Glomerular endothelial cell (primary cell): ENCODE measurements at regions not wholly inside any gene's neighbourhood (a gene's known extent, or its start where the extent isn't known, plus 50 kb on each side); places are given as distances from the start of the nearest gene placed in this dataset.
"Not testable (repeated sequence)": the region's sequence is repeated elsewhere in the genome, so short reads cannot be mapped to it uniquely, and the experiment has no call there.

Experiments used
- DNase-seq: peaks from one replicate; pipeline ENCODE4 v3.0.0-alpha.2; 2011; ENCODE audit warnings: low read depth, low spot score; ENCODE audit errors: extremely low read depth

GRCh38 chr5:93235761-93236160 lies 345.3 kb downstream of the NR2F1-AS1 start:
- DNase-seq = no peak

GRCh38 chr5:93226202-93226735 lies 354.8 kb downstream of the NR2F1-AS1 start:
- DNase-seq = no peak

DNA sequence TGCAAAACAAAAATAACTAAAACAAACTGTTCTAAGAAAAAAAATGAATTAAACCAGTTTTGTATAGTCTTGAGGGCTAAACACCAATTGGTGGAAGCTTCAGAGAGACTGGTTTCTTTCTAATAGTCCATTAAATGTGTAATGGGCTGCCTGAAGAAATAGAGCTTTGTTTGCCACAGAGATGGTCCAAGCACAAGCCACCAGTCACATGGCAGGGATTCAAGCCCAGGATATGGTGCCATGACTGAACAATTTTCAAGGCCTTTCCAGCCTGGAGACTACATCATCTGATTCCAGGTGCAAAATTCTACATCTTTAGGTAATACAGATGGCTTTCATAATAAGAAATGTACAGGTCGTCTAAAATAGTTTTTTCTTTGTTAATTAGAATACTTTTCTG lies 355.3 kb downstream of the NR2F1-AS1 start:
- no peak for DNase-seq

- DNase-seq = no peak
Measured at GRCh38 chr5:93224624-93225023, 356.4 kb downstream of the NR2F1-AS1 start.

DNA sequence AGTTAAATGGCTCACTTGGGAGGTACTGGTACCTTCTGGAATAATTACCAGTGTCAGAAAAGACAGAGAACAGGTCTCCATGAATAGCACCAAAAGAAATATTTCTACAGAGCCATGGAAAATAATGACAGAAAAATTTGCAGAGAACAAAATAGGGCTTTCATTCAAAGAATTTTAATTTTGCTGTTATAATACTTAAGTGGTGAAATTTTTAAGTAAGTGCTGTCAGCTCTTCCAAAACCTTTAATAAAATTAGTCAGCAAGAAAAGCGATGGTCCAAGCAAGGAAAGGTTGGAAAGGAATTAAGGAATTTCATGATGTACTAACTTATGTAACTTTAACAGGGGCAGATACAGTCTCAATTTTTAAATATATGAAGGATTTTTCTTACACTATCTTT lies 359.2 kb downstream of the NR2F1-AS1 start:
- no peak for DNase-seq

DNA sequence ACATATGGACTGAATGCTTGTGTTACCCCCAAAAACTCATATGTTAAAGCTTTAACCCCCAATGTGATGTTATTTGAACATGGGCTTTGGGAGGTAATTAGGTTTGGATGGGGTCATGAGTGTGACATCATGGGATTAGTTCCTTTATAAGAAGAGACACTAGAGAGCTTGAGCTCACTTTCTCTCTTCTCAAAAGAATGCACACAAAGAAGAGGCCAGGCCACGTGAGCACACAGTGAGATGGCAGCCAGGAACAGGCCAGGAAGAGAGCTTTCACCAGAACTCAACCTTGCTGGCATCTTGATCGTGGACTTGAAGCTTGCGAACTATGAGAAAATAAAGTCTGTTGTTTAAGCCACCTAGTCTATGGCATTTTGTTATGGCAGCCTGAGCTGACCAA lies 360.6 kb downstream of the NR2F1-AS1 start:
- no peak for DNase-seq

GRCh38 chr5:93219641-93220145 lies 361.3 kb downstream of the NR2F1-AS1 start:
- no peak for DNase-seq

GRCh38 chr5:93213111-93213794 lies 367.8 kb downstream of the NR2F1-AS1 start:
- not testable (repeated sequence) for DNase-seq

DNA sequence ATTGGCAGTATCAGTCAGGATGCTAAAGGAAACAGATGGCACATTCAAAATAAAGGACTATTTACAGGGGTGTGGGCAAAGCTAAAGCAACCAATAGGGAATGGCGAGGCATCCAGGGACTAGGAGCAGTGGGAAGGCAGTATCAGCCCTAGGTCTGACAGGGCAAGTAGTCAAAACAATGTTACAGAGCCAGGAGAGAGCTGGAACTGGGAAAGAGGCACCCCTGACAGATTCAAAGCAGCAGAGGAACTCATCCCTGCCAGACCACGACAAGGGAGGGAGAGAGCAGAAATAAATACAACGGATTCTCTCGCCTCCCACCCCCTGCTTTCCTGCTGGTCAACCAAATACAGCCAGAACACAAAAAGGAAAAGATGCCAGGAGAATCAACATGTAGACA lies 371.5 kb downstream of the NR2F1-AS1 start:
- no peak for DNase-seq

DNA sequence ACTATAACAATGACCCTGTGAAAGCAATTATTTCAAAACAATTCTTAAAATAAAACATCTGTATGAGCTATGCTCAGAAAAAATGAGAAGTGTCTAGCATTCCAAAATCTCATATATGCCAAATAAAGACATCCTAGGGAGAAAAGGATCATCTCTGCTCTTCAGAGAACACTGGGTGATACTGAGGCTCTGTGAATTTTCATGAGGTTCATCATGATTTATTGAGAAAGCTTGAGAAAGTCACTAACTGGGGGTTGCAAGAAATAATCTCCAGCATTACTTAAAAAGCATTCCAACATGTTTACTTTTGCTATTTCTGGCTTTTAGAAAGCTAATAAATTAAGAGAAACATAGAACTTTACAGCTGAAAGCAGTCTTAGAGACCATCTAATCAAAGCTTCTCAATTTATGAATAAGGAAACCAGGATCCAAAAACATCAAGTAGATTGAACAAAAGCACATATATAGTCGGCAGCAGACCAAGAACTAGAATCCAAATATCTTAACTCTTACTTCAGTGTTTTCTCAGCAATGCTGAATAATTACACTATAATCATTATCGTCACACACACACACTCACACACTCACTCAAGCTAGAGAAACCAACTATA lies 372.8 kb downstream of the NR2F1-AS1 start:
- no peak for DNase-seq

GRCh38 chr5:93206203-93206602 lies 374.8 kb downstream of the NR2F1-AS1 start:
- no peak for DNase-seq

GRCh38 chr5:93201061-93201460 lies 380.0 kb downstream of the NR2F1-AS1 start:
- DNase-seq = no peak

DNA sequence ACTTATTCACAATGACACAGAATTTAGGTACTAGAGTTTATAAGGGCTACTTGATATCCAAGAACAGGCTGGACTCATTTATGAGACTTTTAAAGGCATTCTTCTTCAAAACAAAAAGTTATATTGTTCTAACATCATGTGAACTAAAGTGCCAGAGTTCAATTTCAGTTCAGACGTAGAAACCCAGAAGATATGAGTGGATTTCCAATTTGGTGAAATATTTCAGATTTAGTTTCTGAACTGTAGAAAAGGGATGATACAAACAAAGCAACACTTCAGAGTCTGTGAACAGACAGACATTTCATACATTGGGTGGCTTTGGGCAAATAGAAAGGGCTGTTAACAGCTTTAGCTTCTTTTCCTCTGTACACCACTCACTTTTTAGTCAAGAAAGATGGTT lies 384.0 kb downstream of the NR2F1-AS1 start:
- DNase-seq = no peak

- DNase-seq = no peak
Measured at GRCh38 chr5:93193431-93194347, 387.3 kb downstream of the NR2F1-AS1 start.

- no peak for DNase-seq
Measured at GRCh38 chr5:93192683-93193082, 388.3 kb downstream of the NR2F1-AS1 start.

GRCh38 chr5:93192087-93192486 lies 388.9 kb downstream of the NR2F1-AS1 start:
- peak; percentile 20 for DNase-seq

GRCh38 chr5:93191035-93191817 lies 389.8 kb downstream of the NR2F1-AS1 start:
- DNase-seq = no peak

- peak; percentile 20 for DNase-seq
Measured at GRCh38 chr5:93189707-93190120, 391.3 kb downstream of the NR2F1-AS1 start.

DNA sequence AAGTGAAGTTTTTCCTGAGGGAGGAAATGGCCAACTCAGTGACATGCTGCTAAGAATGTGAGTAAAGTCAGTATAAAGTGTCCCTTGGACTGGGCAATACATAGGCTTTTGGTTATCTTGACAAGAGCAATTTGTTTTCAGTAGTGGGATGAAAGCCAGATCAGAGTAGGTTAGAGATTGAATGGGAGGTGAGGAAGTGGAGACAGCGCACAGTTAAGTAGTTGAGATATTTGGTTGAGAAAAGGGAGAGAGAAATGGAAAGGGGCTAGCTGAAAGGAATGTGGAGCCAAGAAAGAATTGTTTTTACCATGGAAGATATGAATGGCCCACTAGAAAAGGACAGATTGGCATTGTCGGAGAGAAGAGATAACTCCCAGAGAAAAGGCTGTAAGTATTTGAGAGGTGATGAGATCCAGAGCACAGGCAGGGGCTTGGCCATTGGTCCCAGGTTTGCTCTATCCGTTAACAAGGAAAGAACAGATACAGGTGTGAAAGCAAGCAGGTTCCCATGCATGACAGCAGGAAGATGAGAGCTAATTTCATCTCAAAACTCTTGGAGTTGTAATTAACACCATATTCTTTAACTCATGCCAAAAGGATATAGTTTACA lies 392.0 kb downstream of the NR2F1-AS1 start:
- DNase-seq = no peak
